ENCODE measurements at regions not wholly inside any gene's neighbourhood (a gene's known extent, or its start where the extent isn't known, plus 50 kb on each side); places are given as distances from the start of the nearest gene placed in this dataset.

DNA sequence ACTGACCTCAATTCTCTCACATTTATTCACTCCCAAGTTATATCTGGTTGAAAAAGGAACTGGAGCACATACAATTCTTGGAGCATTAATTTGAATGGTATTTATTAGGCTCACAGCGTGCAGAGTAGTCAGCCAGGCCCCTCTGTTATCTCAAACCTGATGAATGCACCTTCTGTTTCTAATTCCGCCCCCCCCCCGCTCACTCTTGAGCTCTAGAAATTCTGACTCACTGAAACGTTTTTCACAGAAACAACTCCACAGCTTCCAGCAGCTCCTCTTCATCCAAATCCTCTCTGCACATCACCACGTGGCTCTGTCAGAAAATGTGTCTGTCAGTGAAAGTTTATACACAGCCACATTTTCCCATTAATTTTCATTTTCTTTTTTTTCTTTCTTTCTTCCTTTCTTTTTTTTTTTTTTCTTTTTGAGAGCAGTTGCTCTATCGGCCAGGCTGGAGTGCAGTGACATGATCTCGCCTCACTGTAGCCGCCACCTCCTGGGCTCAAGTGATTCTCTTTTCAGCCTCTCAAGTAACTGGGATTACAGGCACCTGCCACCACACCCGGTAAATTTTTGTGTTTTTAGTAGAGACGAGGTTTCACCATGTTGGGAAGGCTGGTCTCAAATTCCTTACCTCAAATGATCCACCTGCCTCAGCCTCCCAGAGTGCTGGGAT is 109.4 kb downstream of the TBXT start:
- H3K9me3 ChIP-seq (ENCODE audit: control insufficient read depth, insufficient read depth, low read depth, low read length) = peaks cover 7% of the 10 kb centered on the region
- H3K27me3 ChIP-seq (ENCODE audit: control insufficient read depth, insufficient read depth, low read length) = 0 out of 2 replicates have a peak, but pooled peaks cover 2% of the 10 kb centered on the region
- DNase-seq (ENCODE audit: low read depth, low spot score) = no peak
- ATAC-seq = no peak
- no peak overlapping the region for H3K4me3 ChIP-seq (ENCODE audit: low read depth in 2 of 2, low read length in 2 of 2)
- POLR2A ChIA-PET = no interaction called here
- in situ Hi-C loops (cut with HindIII; ENCODE audit: low pct_unique_long_range_greater_than_20kb, low sequenced_read_pairs) = no loop called here
- no TSS peak for BruUV-seq (replicated peaks)
- CTCF ChIA-PET = interaction anchor here (0.6 kb wide), 1 partner anchor 25 kb away, joined by 4 read pairs; no protein-coding TSS in a partner anchor
- intact Hi-C loops (cut with micrococcal nuclease; ENCODE audit: unreplicated experiment) = no loop called here
- TF ChIP-seq SIN3A (IDR thresholded peaks at IDR 0.05; ENCODE audit: borderline replicate concordance, insufficient read depth, low read depth, low read length) = no peak
- TF ChIP-seq TCF7L2 (IDR thresholded peaks at IDR 0.05; ENCODE audit: low read depth, low read length) = no peak
- no peak for TF ChIP-seq REST (IDR thresholded peaks at IDR 0.05; ENCODE audit: insufficient read depth in 1 of 2, low read depth in 2 of 2, low read length in 1 of 2)
- TF ChIP-seq POLR2AphosphoS5 (IDR thresholded peaks at IDR 0.05; ENCODE audit: low read depth, low read length) = no peak
- TF ChIP-seq, protein P1, sequence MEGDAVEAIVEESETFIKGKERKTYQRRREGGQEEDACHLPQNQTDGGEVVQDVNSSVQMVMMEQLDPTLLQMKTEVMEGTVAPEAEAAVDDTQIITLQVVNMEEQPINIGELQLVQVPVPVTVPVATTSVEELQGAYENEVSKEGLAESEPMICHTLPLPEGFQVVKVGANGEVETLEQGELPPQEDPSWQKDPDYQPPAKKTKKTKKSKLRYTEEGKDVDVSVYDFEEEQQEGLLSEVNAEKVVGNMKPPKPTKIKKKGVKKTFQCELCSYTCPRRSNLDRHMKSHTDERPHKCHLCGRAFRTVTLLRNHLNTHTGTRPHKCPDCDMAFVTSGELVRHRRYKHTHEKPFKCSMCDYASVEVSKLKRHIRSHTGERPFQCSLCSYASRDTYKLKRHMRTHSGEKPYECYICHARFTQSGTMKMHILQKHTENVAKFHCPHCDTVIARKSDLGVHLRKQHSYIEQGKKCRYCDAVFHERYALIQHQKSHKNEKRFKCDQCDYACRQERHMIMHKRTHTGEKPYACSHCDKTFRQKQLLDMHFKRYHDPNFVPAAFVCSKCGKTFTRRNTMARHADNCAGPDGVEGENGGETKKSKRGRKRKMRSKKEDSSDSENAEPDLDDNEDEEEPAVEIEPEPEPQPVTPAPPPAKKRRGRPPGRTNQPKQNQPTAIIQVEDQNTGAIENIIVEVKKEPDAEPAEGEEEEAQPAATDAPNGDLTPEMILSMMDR (IDR thresholded peaks at IDR 0.05) = no peak
- no peaks in the 10 kb centered on the region for H3K4me1 ChIP-seq (ENCODE audit: control insufficient read depth, insufficient read depth, low read length)
- no peaks in the 10 kb centered on the region for H3K36me3 ChIP-seq (ENCODE audit: control insufficient read depth, insufficient read depth, low read length)
- no peak overlapping the region for H3K27ac ChIP-seq (ENCODE audit: low read length)

GRCh38 chr6:166057431-166057830 is 110.2 kb downstream of the TBXT start:
- H3K27me3 ChIP-seq (ENCODE audit: control insufficient read depth, insufficient read depth, low read length) = 0 out of 2 replicates have a peak, but pooled peaks cover 2% of the 10 kb centered on the region
- ATAC-seq = no peak
- no peaks in the 10 kb centered on the region for H3K36me3 ChIP-seq (ENCODE audit: control insufficient read depth, insufficient read depth, low read length)
- no peaks in the 10 kb centered on the region for H3K4me1 ChIP-seq (ENCODE audit: control insufficient read depth, insufficient read depth, low read length)
- no TSS peak for BruUV-seq (replicated peaks)
- TF ChIP-seq POLR2AphosphoS5 (IDR thresholded peaks at IDR 0.05; ENCODE audit: low read depth, low read length) (no peak), TCF7L2 (IDR thresholded peaks at IDR 0.05; ENCODE audit: low read depth, low read length) (no peak), REST (IDR thresholded peaks at IDR 0.05; ENCODE audit: insufficient read depth in 1 of 2, low read depth in 2 of 2, low read length in 1 of 2) (no peak), SIN3A (IDR thresholded peaks at IDR 0.05; ENCODE audit: borderline replicate concordance, insufficient read depth, low read depth, low read length) (no peak)
- TF ChIP-seq, protein P1 (IDR thresholded peaks at IDR 0.05) = no peak
- in situ Hi-C loops (cut with HindIII; ENCODE audit: low pct_unique_long_range_greater_than_20kb, low sequenced_read_pairs) (no loop called here), intact Hi-C loops (cut with micrococcal nuclease; ENCODE audit: unreplicated experiment) (no loop called here)
- no peak overlapping the region for H3K4me3 ChIP-seq (ENCODE audit: low read depth in 2 of 2, low read length in 2 of 2)
- ChIA-PET POLR2A (no interaction called here), CTCF (no interaction called here)
- DNase-seq (ENCODE audit: low read depth, low spot score) = no peak
- no peak overlapping the region for H3K27ac ChIP-seq (ENCODE audit: low read length)
- H3K9me3 ChIP-seq (ENCODE audit: control insufficient read depth, insufficient read depth, low read depth, low read length) = peaks cover 13% of the 10 kb centered on the region

Data from Panc1 (cell line).